ENCODE measurements at regions not wholly inside any gene's neighbourhood (a gene's known extent, or its start where the extent isn't known, plus 50 kb on each side); places are given as distances from the start of the nearest gene placed in this dataset.

- no peak for TF ChIP-seq CTCF (IDR thresholded peaks at IDR 0.05)
- TF ChIP-seq POLR2A (IDR thresholded peaks at IDR 0.05) = no peak
These were observed 67.1 kb downstream of the ENGASE start for GRCh38 chr17:79141578-79142355.
